ENCODE measurements at regions not wholly inside any gene's neighbourhood (a gene's known extent, or its start where the extent isn't known, plus 50 kb on each side); places are given as distances from the start of the nearest gene placed in this dataset.

- TF ChIP-seq CTCF (IDR thresholded peaks at IDR 0.05) (no peak), POLR2A (IDR thresholded peaks at IDR 0.05) (no peak)
Observed at GRCh38 chr9:134245179-134245578, 80.8 kb upstream of the RNU6ATAC start.
